ENCODE measurements at regions not wholly inside any gene's neighbourhood (a gene's known extent, or its start where the extent isn't known, plus 50 kb on each side); places are given as distances from the start of the nearest gene placed in this dataset.

DNA sequence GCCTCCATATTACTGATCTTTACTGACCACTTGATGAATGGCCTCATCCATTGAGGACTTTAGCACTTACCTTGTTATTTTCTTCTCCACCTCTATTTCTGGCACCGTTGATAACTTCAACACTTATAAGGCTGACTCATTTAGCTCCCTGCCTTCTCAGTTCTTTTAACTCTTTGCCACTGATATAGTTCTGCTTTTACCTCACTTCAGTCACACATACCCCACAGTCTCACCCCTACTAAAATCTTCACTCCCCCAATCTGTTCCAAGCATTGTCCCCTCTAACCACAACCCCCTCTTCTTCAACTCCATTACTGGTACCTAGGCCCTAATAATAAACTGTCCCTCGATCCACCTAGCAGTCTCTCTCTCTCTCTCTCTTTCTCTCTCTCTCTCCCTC lies 141.0 kb downstream of the PAH start:
- TF ChIP-seq, protein P1, sequence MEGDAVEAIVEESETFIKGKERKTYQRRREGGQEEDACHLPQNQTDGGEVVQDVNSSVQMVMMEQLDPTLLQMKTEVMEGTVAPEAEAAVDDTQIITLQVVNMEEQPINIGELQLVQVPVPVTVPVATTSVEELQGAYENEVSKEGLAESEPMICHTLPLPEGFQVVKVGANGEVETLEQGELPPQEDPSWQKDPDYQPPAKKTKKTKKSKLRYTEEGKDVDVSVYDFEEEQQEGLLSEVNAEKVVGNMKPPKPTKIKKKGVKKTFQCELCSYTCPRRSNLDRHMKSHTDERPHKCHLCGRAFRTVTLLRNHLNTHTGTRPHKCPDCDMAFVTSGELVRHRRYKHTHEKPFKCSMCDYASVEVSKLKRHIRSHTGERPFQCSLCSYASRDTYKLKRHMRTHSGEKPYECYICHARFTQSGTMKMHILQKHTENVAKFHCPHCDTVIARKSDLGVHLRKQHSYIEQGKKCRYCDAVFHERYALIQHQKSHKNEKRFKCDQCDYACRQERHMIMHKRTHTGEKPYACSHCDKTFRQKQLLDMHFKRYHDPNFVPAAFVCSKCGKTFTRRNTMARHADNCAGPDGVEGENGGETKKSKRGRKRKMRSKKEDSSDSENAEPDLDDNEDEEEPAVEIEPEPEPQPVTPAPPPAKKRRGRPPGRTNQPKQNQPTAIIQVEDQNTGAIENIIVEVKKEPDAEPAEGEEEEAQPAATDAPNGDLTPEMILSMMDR (IDR thresholded peaks at IDR 0.05): no peak
- TF ChIP-seq POLR2A (IDR thresholded peaks at IDR 0.05): no peak

Data from gastroesophageal sphincter (tissue), 3 donors.